SU-DHL-6 (cell line): ENCODE measurements at regions not wholly inside any gene's neighbourhood (a gene's known extent, or its start where the extent isn't known, plus 50 kb on each side); places are given as distances from the start of the nearest gene placed in this dataset.

Experiments
- CTCF ChIP-seq: fragments of 200-600 bp; sonication (generic); IDR thresholded peaks from one replicate; pipeline ENCODE4 v1.5.1; 2017; ENCODE audit warnings: antibody characterized with exemption, mild to moderate bottlenecking, low read length, moderate library complexity; ENCODE audit not compliant: insufficient read depth, poor library complexity, severe bottlenecking
- EZH2phosphoT487 ChIP-seq: fragments of 200-600 bp; sonication (generic), shearing (Covaris generic); conservative IDR thresholded peaks from 2 replicates; pipeline ENCODE4 v1.6.1; 2018; ENCODE audit warnings: mild to moderate bottlenecking, antibody characterized with exemption, low read length, moderate library complexity, mixed read lengths

GRCh38 chr5:92374859-92375258 lies 991.7 kb upstream of the ARRDC3 start:
- TF ChIP-seq CTCF (no peak), EZH2phosphoT487 (no peak)
